Fibroblast of peridontal ligament (primary cell): ENCODE measurements at regions not wholly inside any gene's neighbourhood (a gene's known extent, or its start where the extent isn't known, plus 50 kb on each side); places are given as distances from the start of the nearest gene placed in this dataset.
A peak's percentile ranks its signal among the peaks of the same experiment; 100 is the strongest.

Experiments
- DNase-seq: peaks from one replicate; pipeline ENCODE4 v3.0.0-alpha.2; 2010; ENCODE audit errors: extremely low read depth

DNA sequence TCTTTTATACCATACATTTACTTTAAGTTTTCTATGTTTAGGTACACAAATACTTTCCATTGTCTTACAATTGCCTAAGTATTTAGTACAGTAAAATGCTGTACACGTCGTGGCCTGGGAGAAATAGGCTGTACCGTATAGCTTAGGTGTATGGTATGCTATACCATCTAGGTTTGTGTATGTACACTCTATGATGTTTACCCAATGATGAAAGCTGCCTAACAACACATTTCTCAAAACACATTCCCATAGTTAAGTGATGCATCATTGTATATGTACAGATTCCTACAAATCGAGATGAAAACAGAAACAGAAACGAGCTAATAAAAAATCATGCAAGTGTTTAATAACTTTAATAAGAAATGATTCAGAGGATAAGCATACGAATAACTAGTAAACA lies 51.6 kb downstream of the SPANXA2 start:
- DNase-seq, result no peak

DNA sequence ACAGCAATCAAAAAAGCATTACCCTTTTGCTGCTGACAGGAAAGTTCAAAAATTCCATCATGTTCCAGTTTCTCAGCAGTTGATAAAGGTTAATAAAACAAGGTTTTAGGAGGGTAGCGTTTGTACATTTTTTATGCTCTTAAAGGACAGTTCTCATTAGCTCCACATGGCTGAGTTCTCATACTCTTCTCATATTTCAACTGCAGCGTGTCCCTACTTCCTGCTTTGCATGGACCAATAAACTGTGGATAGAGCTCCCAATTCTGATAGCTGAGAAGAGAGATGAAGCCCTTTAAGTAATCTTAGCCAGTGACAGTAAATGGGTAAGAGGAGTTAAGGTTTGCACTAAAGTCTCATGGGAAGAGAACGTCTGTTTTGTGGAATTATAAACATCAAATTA lies 53.5 kb downstream of the SPANXA2 start:
- peak; percentile 34 for DNase-seq
